Breast epithelium (tissue), 3 donors: ENCODE measurements at regions not wholly inside any gene's neighbourhood (a gene's known extent, or its start where the extent isn't known, plus 50 kb on each side); places are given as distances from the start of the nearest gene placed in this dataset.

Experiments
- CTCF ChIP-seq, 3 donors: fragments of 450-650 bp; IDR thresholded peaks; one replicate each; pipeline ENCODE4 v1.5.1; 2016 to 2017; ENCODE audit warnings: antibody characterized with exemption in 3 of 3, mild to moderate bottlenecking in 3 of 3, moderate library complexity in 3 of 3
- POLR2A ChIP-seq: fragments of 450-650 bp; IDR thresholded peaks from one replicate; pipeline ENCODE4 v1.6.1; 2016; ENCODE audit warnings: antibody characterized with exemption, mild to moderate bottlenecking, moderate library complexity

- TF ChIP-seq POLR2A (no peak), CTCF (IDR thresholded peaks at IDR 0.05) (no peak)
Observed at GRCh38 chr5:124885490-124885889, 139.1 kb upstream of the ZNF608 start.
